ENCODE measurements at regions not wholly inside any gene's neighbourhood (a gene's known extent, or its start where the extent isn't known, plus 50 kb on each side); places are given as distances from the start of the nearest gene placed in this dataset.

DNA sequence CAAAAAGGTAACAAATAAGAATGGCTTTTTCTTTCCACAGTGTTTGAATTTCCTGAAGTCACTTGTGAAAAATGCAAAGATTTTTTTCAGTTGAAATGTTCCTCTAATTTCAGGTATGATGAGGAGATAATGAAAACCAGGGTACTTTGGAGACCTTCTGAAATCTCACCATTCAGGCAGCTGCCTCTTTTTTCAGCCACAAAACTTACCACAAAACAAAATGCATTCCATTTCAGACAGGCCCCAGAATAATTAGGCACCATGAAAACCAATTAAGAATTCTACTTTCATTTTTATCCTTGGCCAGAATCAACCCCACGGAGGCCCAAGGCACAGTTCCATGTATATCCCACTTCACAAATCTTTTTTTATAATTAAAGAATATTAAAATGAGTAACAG is 880.3 kb upstream of the ACVR2A start:
- Histone ChIP-seq H3K27ac (no peak overlapping the region), H3K36me3 (no peaks in the 10 kb centered on the region), H3K4me3 (no peak overlapping the region), H3K27me3 (no peaks in the 10 kb centered on the region), H3K9me3 (peaks cover 0 to 4% of the 10 kb centered on the region in 2 donors), H3K4me1 (no peaks in the 10 kb centered on the region)
- TF ChIP-seq, protein P1, sequence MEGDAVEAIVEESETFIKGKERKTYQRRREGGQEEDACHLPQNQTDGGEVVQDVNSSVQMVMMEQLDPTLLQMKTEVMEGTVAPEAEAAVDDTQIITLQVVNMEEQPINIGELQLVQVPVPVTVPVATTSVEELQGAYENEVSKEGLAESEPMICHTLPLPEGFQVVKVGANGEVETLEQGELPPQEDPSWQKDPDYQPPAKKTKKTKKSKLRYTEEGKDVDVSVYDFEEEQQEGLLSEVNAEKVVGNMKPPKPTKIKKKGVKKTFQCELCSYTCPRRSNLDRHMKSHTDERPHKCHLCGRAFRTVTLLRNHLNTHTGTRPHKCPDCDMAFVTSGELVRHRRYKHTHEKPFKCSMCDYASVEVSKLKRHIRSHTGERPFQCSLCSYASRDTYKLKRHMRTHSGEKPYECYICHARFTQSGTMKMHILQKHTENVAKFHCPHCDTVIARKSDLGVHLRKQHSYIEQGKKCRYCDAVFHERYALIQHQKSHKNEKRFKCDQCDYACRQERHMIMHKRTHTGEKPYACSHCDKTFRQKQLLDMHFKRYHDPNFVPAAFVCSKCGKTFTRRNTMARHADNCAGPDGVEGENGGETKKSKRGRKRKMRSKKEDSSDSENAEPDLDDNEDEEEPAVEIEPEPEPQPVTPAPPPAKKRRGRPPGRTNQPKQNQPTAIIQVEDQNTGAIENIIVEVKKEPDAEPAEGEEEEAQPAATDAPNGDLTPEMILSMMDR (IDR thresholded peaks at IDR 0.05): no peak
- intact Hi-C loops (cut with DNase I): no loop called here
- no peak for DNase-seq
- no peak for ATAC-seq

DNA sequence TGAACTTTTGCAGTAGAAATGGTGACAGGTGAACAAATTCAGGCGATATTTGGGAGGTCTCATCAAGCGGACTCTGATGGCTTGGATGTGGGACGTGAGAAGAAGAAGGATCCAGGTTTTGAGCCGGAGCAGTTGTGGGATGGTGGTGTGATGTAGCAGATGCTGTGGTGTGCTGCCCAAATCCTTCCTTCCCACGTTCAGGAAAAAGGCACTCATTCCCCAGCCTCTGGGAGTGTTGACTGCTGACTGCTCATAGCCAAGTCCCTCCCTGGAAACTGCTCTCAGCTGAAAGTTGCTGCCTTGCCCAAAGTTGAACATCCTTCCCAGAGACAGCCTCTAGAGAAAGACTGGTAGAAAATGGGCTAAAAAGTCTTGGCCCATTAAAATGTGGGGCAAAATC is 890.3 kb upstream of the ACVR2A start:
- no peak for ATAC-seq
- intact Hi-C loops (cut with DNase I): no loop called here
- H3K4me1 ChIP-seq: no peaks in the 10 kb centered on the region
- H3K9me3 ChIP-seq: no peaks in the 10 kb centered on the region
- H3K36me3 ChIP-seq: no peaks in the 10 kb centered on the region
- TF ChIP-seq, protein P1 (IDR thresholded peaks at IDR 0.05): no peak
- no peaks in the 10 kb centered on the region for H3K27me3 ChIP-seq
- H3K27ac ChIP-seq: no peak overlapping the region
- no peak overlapping the region for H3K4me3 ChIP-seq
- DNase-seq: no peak

DNA sequence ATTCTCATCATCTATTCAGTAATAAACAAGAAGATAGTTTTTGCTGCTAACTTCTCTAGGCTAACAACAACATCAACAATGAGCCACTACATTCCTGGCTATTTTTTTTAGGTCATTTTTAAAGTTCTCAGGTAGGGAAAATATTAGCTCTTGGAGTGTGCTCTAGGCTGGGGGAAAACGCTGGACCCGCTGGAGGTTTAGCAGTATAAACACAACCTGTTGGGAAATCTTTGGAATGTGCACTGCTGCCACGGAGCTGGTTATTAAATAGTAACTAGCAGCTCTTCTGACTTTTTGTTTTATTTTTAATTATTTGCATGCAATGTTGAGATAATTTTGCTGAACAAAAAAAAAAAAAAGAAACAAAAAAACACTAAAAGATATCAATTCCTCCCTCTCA is 892.1 kb upstream of the ACVR2A start:
- ATAC-seq (peak; percentile 78), DNase-seq (peak in 1 of 4 donors; percentile 16)
- TF ChIP-seq, protein P1 (IDR thresholded peaks at IDR 0.05): no peak
- Histone ChIP-seq H3K27ac (no peak overlapping the region), H3K4me3 (no peak overlapping the region), H3K27me3 (no peaks in the 10 kb centered on the region), H3K36me3 (no peaks in the 10 kb centered on the region), H3K9me3 (no peaks in the 10 kb centered on the region), H3K4me1 (no peaks in the 10 kb centered on the region)
- intact Hi-C loops (cut with DNase I): no loop called here

DNA sequence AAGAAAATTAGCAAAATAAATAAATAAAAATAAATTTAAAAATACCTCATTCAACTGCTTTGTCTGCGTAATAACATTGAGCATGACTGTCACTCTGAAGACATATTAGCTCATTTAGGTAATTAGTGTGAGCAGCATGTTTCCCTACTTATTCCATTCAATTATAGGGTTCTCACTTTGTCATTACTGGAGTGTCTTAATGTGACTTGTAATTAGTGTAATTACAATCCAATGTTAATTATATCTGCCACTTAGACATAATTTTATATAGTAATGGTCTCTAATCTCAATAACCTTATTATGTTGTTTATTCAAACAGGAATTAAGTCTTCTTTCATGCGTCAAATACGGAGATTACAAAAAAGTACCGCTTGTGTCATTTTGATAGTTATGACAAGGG is 893.9 kb upstream of the ACVR2A start:
- Histone ChIP-seq H3K27me3 (no peaks in the 10 kb centered on the region), H3K9me3 (no peaks in the 10 kb centered on the region), H3K36me3 (no peaks in the 10 kb centered on the region), H3K4me1 (no peaks in the 10 kb centered on the region), H3K27ac (no peak overlapping the region), H3K4me3 (no peak overlapping the region)
- ATAC-seq: no peak
- TF ChIP-seq, protein P1 (IDR thresholded peaks at IDR 0.05): no peak
- DNase-seq: no peak
- intact Hi-C loops (cut with DNase I): no loop called here

DNA sequence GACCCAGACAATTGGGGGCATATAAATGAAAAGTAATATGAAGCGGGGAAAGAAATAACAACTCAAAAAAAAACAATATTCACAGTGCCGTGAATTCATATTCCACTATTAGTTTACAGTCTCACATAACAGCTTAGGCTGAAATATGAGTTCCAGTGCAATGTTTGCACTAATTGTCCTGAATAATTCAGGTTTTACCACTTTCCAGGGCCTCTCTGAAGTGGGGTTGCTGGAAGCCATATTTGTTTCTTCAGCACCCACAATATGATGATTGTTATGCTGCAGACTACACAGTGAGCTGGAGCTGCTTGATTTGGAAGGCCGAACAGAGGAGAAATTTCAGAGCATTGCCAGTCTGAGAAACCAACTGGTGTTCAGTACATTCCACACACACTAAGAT is 894.5 kb upstream of the ACVR2A start:
- Histone ChIP-seq H3K36me3 (no peaks in the 10 kb centered on the region), H3K9me3 (no peaks in the 10 kb centered on the region), H3K4me1 (no peaks in the 10 kb centered on the region), H3K4me3 (no peak overlapping the region), H3K27ac (no peak overlapping the region), H3K27me3 (no peaks in the 10 kb centered on the region)
- TF ChIP-seq, protein P1 (IDR thresholded peaks at IDR 0.05): no peak
- DNase-seq (peak in 1 of 4 donors; percentile 65), ATAC-seq (no peak)
- intact Hi-C loops (cut with DNase I): no loop called here

Data from left lung (tissue), 4 donors.